SU-DHL-6 (cell line): ENCODE measurements at regions not wholly inside any gene's neighbourhood (a gene's known extent, or its start where the extent isn't known, plus 50 kb on each side); places are given as distances from the start of the nearest gene placed in this dataset.
"Not testable (repeated sequence)": the region's sequence is repeated elsewhere in the genome, so short reads cannot be mapped to it uniquely, and the experiment has no call there.

Source experiments
- H2AFZ ChIP-seq: fragments of 200-600 bp; sonication (generic); 2 replicates; pipeline ENCODE4 v1.6.1; 2014; ENCODE audit warnings: low read depth, mild to moderate bottlenecking, moderate library complexity, mixed read lengths, antibody characterized with exemption, low read length; ENCODE audit not compliant: severe bottlenecking
- H3F3A ChIP-seq: fragments of 200-600 bp; shearing (Covaris generic); 2 replicates; pipeline ENCODE4 v1.6.0; 2016; ENCODE audit warnings: antibody characterized with exemption, mild to moderate bottlenecking; ENCODE audit not compliant: insufficient read depth
- H3K27ac ChIP-seq: fragments of 200-600 bp; sonication (generic); 2 replicates; pipeline ENCODE4 v1.5.1; 2016; ENCODE audit warnings: low read depth, mild to moderate bottlenecking, low read length, moderate library complexity, mixed read lengths
- H3K27me3 ChIP-seq: fragments of 200-600 bp; sonication (generic), shearing (Covaris generic); 2 replicates; pipeline ENCODE4 v1.6.0; 2014; ENCODE audit warnings: mild to moderate bottlenecking, low read length
- H3K36me3 ChIP-seq: fragments of 200-600 bp; sonication (generic); 2 replicates; pipeline ENCODE4 v1.6.1; 2014; ENCODE audit warnings: mild to moderate bottlenecking, low read length, mixed read lengths
- H3K4me2 ChIP-seq: fragments of 300-600, 200-600 bp; shearing (Covaris generic), sonication (generic); 2 replicates; pipeline ENCODE4 v1.6.0; 2014; ENCODE audit warnings: low read length, low read depth, mild to moderate bottlenecking; ENCODE audit not compliant: poor library complexity, severe bottlenecking
- H3K4me3 ChIP-seq: fragments of 200-600 bp; sonication (generic); 2 replicates; pipeline ENCODE4 v1.5.1; 2014; ENCODE audit warnings: antibody characterized with exemption, low read length, mild to moderate bottlenecking, mixed read lengths; ENCODE audit not compliant: insufficient read depth, poor library complexity, severe bottlenecking
- H3K79me2 ChIP-seq: fragments of 200-600 bp; sonication (generic); 2 replicates; pipeline ENCODE4 v1.6.1; 2014; ENCODE audit warnings: mild to moderate bottlenecking, low read length, moderate library complexity; ENCODE audit not compliant: insufficient read depth
- H3K9ac ChIP-seq: fragments of 200-600 bp; sonication (generic); 2 replicates; pipeline ENCODE4 v1.7.0; 2014; ENCODE audit warnings: mild to moderate bottlenecking, low read length
- H3K9me2 ChIP-seq: fragments of 200-600 bp; sonication (generic); replicated peaks from 2 replicates; pipeline ENCODE4 v1.6.1; 2014; ENCODE audit warnings: low read length; ENCODE audit not compliant: insufficient read depth
- H3K9me3 ChIP-seq: fragments of 200-600 bp; sonication (generic); 2 replicates; pipeline ENCODE4 v1.6.1; 2014; ENCODE audit warnings: low read length, mixed read lengths; ENCODE audit not compliant: insufficient read depth
- H4K20me1 ChIP-seq: fragments of 200-600 bp; sonication (generic); 2 replicates; pipeline ENCODE4 v1.6.1; 2014; ENCODE audit warnings: low read depth, mild to moderate bottlenecking, antibody characterized with exemption, low read length, moderate library complexity, mixed read lengths
- CTCF ChIP-seq: fragments of 200-600 bp; sonication (generic); IDR thresholded peaks from one replicate; pipeline ENCODE4 v1.5.1; 2017; ENCODE audit warnings: antibody characterized with exemption, mild to moderate bottlenecking, low read length, moderate library complexity; ENCODE audit not compliant: insufficient read depth, poor library complexity, severe bottlenecking
- EZH2phosphoT487 ChIP-seq: fragments of 200-600 bp; sonication (generic), shearing (Covaris generic); conservative IDR thresholded peaks from 2 replicates; pipeline ENCODE4 v1.6.1; 2018; ENCODE audit warnings: mild to moderate bottlenecking, antibody characterized with exemption, low read length, moderate library complexity, mixed read lengths

GRCh38 chr12:131222329-131223139, 268.8 kb downstream of the ADGRD1 start:
- Histone ChIP-seq H4K20me1 (no peaks in the 10 kb centered on the region), H2AFZ (no peak overlapping the region), H3K9me2 (no peaks in the 10 kb centered on the region), H3K36me3 (no peaks in the 10 kb centered on the region), H3K4me3 (no peak overlapping the region), H3K27me3 (no peaks in the 10 kb centered on the region), H3K9ac (no peak overlapping the region), H3K9me3 (no peaks in the 10 kb centered on the region), H3K27ac (no peak overlapping the region), H3F3A (no peaks in the 10 kb centered on the region), H3K79me2 (no peaks in the 10 kb centered on the region), H3K4me2 (no peak overlapping the region)
- TF ChIP-seq CTCF (no peak), EZH2phosphoT487 (no peak)

- no peaks in the 10 kb centered on the region for H3K9me3 ChIP-seq
- TF ChIP-seq EZH2phosphoT487 = no peak
- no peaks in the 10 kb centered on the region for H3K27me3 ChIP-seq
- H2AFZ ChIP-seq = no peak overlapping the region
- no peak overlapping the region for H3K4me3 ChIP-seq
- no peaks in the 10 kb centered on the region for H3K9me2 ChIP-seq
- H3F3A ChIP-seq = no peaks in the 10 kb centered on the region
- no peaks in the 10 kb centered on the region for H3K79me2 ChIP-seq
- no peak overlapping the region for H3K4me2 ChIP-seq
- no peaks in the 10 kb centered on the region for H3K36me3 ChIP-seq
- H3K9ac ChIP-seq = no peak overlapping the region
- H4K20me1 ChIP-seq = no peaks in the 10 kb centered on the region
- no peak overlapping the region for H3K27ac ChIP-seq
These were observed 269.6 kb downstream of the ADGRD1 start for GRCh38 chr12:131223171-131223761.

- no peak overlapping the region for H3K27ac ChIP-seq
- no peaks in the 10 kb centered on the region for H3K79me2 ChIP-seq
- H3F3A ChIP-seq = no peaks in the 10 kb centered on the region
- no peak overlapping the region for H3K4me3 ChIP-seq
- H3K9me3 ChIP-seq = no peaks in the 10 kb centered on the region
- TF ChIP-seq EZH2phosphoT487 (no peak), CTCF (no peak)
- no peaks in the 10 kb centered on the region for H4K20me1 ChIP-seq
- no peak overlapping the region for H2AFZ ChIP-seq
- no peak overlapping the region for H3K9ac ChIP-seq
- H3K27me3 ChIP-seq = no peaks in the 10 kb centered on the region
- H3K36me3 ChIP-seq = no peaks in the 10 kb centered on the region
- no peak overlapping the region for H3K4me2 ChIP-seq
- no peaks in the 10 kb centered on the region for H3K9me2 ChIP-seq
These were observed 270.1 kb downstream of the ADGRD1 start for GRCh38 chr12:131223791-131224225.

GRCh38 chr12:131224226-131225065, 270.7 kb downstream of the ADGRD1 start:
- not testable (repeated sequence) for H3K79me2 ChIP-seq, H3K36me3 ChIP-seq, H3F3A ChIP-seq, H4K20me1 ChIP-seq, H2AFZ ChIP-seq, H3K4me3 ChIP-seq, H3K4me2 ChIP-seq, H3K9me2 ChIP-seq, H3K9me3 ChIP-seq, H3K9ac ChIP-seq, H3K27ac ChIP-seq, H3K27me3 ChIP-seq

- not testable (repeated sequence) for H2AFZ ChIP-seq, H3K79me2 ChIP-seq, H3K4me2 ChIP-seq, H4K20me1 ChIP-seq, H3K9me3 ChIP-seq, H3K4me3 ChIP-seq, H3K36me3 ChIP-seq, H3K27me3 ChIP-seq, H3K9me2 ChIP-seq, H3F3A ChIP-seq, H3K9ac ChIP-seq, H3K27ac ChIP-seq
These were observed 271.3 kb downstream of the ADGRD1 start for GRCh38 chr12:131225066-131225380.
